ENCODE measurements at regions not wholly inside any gene's neighbourhood (a gene's known extent, or its start where the extent isn't known, plus 50 kb on each side); places are given as distances from the start of the nearest gene placed in this dataset.

DNA sequence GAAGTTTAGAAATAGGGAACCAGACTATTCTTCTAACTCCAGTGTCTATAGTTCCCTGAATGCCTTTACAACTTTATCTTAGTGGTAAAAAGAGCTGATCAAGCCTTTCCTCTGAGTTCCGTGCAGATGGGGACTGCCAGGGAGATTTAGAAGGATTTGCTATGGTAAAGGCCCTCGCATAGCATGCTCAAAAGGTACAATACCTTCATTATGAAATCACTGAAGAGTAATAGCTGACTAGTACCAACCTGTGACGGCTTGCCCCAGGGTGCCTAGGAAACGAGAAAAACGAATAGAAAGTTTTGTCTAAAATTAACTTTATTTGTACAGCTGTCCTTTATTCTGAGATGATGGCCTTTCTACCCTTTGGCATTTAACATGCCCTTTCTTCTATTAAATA, 150.1 kb upstream of the ARHGAP42 start:
- TF ChIP-seq, protein P1, sequence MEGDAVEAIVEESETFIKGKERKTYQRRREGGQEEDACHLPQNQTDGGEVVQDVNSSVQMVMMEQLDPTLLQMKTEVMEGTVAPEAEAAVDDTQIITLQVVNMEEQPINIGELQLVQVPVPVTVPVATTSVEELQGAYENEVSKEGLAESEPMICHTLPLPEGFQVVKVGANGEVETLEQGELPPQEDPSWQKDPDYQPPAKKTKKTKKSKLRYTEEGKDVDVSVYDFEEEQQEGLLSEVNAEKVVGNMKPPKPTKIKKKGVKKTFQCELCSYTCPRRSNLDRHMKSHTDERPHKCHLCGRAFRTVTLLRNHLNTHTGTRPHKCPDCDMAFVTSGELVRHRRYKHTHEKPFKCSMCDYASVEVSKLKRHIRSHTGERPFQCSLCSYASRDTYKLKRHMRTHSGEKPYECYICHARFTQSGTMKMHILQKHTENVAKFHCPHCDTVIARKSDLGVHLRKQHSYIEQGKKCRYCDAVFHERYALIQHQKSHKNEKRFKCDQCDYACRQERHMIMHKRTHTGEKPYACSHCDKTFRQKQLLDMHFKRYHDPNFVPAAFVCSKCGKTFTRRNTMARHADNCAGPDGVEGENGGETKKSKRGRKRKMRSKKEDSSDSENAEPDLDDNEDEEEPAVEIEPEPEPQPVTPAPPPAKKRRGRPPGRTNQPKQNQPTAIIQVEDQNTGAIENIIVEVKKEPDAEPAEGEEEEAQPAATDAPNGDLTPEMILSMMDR (conservative IDR thresholded peaks at IDR 0.05), result no peak
- no peak overlapping the region for H3K27ac ChIP-seq

DNA sequence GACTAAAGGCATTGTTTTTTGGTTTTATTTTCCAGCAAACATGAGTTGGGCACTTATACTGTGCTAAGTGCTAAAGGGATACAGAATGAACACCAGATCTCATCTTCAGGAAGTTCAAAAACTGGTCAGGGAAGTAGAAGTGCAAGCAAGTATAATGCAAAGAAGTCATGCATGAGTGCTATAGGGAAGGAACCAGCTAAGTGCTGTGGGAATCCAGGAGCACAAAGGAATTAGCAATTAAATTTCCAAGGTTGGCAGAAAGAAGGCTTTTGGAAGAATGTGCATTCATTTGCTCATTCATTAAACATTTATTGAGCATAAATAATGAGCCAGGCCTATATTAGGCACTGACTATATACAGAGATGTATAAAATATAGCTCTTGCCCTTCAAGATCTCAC, 143.7 kb upstream of the ARHGAP42 start:
- TF ChIP-seq, protein P1 (conservative IDR thresholded peaks at IDR 0.05), result no peak

DNA sequence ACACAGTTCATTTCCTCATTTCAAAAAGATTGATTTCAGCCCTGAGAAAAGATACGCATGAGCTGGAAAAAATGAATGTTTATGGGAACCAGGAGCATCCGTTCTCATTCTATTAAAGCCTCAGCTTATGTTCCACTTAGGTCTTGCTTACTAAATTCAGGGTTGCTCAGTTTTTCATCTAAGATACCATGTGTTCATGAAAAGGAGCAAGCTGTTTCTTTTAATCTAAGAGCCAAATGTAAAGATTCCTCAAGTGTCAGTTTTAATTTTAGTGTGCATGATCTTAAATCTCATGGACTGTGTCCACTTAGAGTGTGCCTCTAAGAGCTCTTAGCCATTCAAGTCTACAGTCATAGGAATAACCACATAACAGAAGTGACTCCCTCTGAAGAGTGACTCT, 141.5 kb upstream of the ARHGAP42 start:
- no peak overlapping the region for H3K27ac ChIP-seq
- TF ChIP-seq, protein P1 (conservative IDR thresholded peaks at IDR 0.05), result no peak

More for the DNA sequence above, 143.7 kb upstream of the ARHGAP42 start:
- no peak overlapping the region for H3K27ac ChIP-seq

DNA sequence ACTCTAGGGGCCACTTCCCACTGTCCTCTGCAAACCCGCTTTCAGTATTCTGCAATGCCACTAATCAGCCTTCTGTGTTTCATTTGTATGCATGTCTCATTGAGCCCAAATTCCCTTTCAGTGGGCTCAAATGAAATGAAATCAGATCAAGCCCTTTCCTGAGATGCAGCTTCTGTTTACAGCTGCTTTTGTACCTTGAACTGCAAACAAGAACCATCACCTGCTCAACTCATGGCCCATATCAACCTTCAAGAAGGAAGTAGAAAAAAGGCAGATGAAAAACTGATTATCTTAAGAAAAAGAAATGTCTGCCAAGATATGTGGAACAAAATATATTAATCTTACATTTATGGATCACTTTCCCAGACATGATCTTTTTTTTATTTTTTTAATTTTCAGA, 141.1 kb upstream of the ARHGAP42 start:
- TF ChIP-seq, protein P1 (conservative IDR thresholded peaks at IDR 0.05), result no peak
- H3K27ac ChIP-seq, result no peak overlapping the region

DNA sequence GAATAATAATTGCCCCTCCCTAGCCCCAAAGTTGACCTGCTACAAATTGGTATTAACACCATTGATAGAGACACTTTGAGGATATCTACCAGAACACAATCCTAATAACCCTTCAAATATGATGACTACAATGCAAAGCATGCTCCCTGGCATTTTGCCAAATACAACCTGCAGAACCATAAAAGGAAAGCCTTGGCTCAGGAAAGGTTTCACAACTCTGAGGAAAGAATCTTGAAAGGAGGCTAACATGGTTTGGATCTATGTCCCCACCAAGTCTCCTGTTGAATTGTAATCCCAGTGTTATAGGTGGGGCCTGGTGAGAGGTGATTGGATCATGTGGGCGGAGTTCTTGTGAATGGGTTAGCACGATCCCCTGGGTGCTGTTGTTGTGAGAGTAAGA, 140.4 kb upstream of the ARHGAP42 start:
- no peak overlapping the region for H3K27ac ChIP-seq
- TF ChIP-seq, protein P1 (conservative IDR thresholded peaks at IDR 0.05), result no peak

DNA sequence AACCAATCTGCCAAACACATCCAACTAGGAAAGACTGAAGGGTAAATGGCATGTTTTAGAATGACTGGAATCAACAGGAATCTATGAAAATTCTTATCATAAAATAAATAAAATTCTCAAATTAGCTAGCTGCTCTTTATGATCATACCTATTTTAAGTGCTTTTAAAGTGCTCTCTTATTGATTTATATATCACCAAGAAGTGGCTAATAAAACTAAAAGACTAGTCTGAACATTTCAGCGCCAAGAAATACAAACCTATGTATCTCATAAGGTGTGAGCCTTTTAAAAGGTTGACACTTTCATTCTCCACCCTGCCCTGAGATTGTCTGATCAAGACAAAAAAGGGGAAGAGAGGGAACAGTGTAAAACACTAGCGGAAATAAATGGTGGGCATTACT, 136.8 kb upstream of the ARHGAP42 start:
- H3K27ac ChIP-seq, result no peak overlapping the region
- TF ChIP-seq, protein P1 (conservative IDR thresholded peaks at IDR 0.05), result no peak

DNA sequence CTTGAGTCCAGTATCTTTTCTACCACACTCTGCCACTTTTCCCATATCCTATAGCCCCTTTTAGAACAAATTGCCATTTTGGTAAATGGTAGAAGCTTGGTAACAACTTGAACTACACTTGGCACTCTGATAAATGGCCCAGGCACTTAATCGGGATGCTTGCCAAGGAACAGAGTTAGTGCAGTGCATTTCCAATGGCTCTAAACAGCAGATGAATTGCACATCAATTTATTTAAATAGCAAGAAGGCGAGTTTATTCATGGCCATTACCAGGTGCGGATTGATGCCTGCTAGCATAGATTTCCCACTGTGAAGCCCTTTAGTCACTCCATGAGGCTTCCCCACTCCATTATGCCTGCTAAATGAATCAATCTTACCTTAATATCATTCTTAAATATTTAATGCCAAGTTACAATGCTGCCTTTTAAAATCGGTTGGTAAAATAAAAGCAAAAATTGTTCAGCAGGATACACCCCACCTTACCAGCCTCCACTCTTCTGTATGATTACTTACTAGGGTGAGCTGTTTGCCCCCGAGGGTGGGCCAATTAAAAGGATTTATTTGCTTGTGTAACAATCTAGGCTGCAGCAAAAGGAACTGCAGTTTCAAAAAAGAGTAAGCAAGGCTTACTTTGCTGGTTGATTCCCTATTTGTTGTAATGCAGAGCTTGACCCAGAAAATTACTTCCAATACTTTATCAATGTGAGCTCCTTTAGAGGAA, 136.0 kb upstream of the ARHGAP42 start:
- TF ChIP-seq, protein P1 (conservative IDR thresholded peaks at IDR 0.05), result no peak

More for the DNA sequence above, 136.0 kb upstream of the ARHGAP42 start:
- no peak overlapping the region for H3K27ac ChIP-seq

All from VCaP (cell line).